ENCODE measurements at regions not wholly inside any gene's neighbourhood (a gene's known extent, or its start where the extent isn't known, plus 50 kb on each side); places are given as distances from the start of the nearest gene placed in this dataset.

GRCh38 chr6:33956206-33956605 lies 152.4 kb upstream of the MLN start:
- peaks cover 0 to 16% of the 10 kb centered on the region in 2 donors for H3K27me3 ChIP-seq
- no peaks in the 10 kb centered on the region for H3K4me1 ChIP-seq
- H3K4me3 ChIP-seq = no peak overlapping the region
- no peaks in the 10 kb centered on the region for H3K9me3 ChIP-seq
- 83 to 88% methylated on average over 11 to 13 of the region's 13 CpGs for WGBS, 2 donors
- TF ChIP-seq POLR2A (IDR thresholded peaks at IDR 0.05) = no peak
- TF ChIP-seq EP300 (IDR thresholded peaks at IDR 0.05) = no peak
- TF ChIP-seq, protein P1, sequence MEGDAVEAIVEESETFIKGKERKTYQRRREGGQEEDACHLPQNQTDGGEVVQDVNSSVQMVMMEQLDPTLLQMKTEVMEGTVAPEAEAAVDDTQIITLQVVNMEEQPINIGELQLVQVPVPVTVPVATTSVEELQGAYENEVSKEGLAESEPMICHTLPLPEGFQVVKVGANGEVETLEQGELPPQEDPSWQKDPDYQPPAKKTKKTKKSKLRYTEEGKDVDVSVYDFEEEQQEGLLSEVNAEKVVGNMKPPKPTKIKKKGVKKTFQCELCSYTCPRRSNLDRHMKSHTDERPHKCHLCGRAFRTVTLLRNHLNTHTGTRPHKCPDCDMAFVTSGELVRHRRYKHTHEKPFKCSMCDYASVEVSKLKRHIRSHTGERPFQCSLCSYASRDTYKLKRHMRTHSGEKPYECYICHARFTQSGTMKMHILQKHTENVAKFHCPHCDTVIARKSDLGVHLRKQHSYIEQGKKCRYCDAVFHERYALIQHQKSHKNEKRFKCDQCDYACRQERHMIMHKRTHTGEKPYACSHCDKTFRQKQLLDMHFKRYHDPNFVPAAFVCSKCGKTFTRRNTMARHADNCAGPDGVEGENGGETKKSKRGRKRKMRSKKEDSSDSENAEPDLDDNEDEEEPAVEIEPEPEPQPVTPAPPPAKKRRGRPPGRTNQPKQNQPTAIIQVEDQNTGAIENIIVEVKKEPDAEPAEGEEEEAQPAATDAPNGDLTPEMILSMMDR (IDR thresholded peaks at IDR 0.05) = no peak
- H3K36me3 ChIP-seq = no peaks in the 10 kb centered on the region
- DNase-seq (ENCODE audit: low spot score in 2 of 2) = no peak
- no peak overlapping the region for H3K27ac ChIP-seq

DNA sequence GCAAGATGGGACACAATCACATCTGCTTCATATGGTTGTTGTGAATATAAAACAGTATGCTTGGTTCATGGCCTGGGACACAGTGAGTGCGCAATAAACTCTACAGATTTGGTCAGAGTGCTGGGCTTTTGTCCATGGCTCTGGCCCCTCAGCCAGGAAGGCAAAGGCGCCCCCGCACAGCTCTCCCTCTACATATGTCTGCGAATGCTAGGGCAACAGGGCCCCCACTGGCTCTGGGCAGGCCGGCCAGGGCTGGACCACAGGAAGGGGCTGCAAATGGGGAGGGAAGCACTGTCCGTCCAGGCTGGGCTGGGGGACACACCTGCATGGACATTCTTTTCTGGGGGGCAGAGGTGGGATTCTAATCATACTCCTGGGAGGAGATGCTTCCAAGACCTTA lies 151.8 kb upstream of the MLN start:
- no peak for TF ChIP-seq EP300 (IDR thresholded peaks at IDR 0.05)
- TF ChIP-seq POLR2A (IDR thresholded peaks at IDR 0.05) = no peak
- TF ChIP-seq, protein P1 (IDR thresholded peaks at IDR 0.05) = no peak
- peaks cover 0 to 16% of the 10 kb centered on the region in 2 donors for H3K27me3 ChIP-seq
- H3K36me3 ChIP-seq = no peaks in the 10 kb centered on the region
- H3K4me1 ChIP-seq = no peaks in the 10 kb centered on the region
- DNase-seq (ENCODE audit: low spot score in 2 of 2) = no peak
- 87 to 93% methylated on average over 6 of the region's 6 CpGs for WGBS, 2 donors
- no peak overlapping the region for H3K27ac ChIP-seq
- H3K9me3 ChIP-seq = no peaks in the 10 kb centered on the region
- H3K4me3 ChIP-seq = no peak overlapping the region

- no peaks in the 10 kb centered on the region for H3K9me3 ChIP-seq
- WGBS, 2 donors = 47 to 48% methylated on average over 3 of the region's 3 CpGs
- no peak overlapping the region for H3K27ac ChIP-seq
Observed at GRCh38 chr6:33954453-33954852, 150.7 kb upstream of the MLN start.

GRCh38 chr6:33953171-33953570 lies 149.4 kb upstream of the MLN start:
- TF ChIP-seq, protein P1 (IDR thresholded peaks at IDR 0.05) = no peak
- TF ChIP-seq EP300 (IDR thresholded peaks at IDR 0.05) (no peak), POLR2A (IDR thresholded peaks at IDR 0.05) (no peak)
- no peaks in the 10 kb centered on the region for H3K4me1 ChIP-seq
- no peak for DNase-seq (ENCODE audit: low spot score in 2 of 2)
- no peak overlapping the region for H3K4me3 ChIP-seq
- no peaks in the 10 kb centered on the region for H3K36me3 ChIP-seq
- H3K27me3 ChIP-seq = no peaks in the 10 kb centered on the region
- H3K27ac ChIP-seq = no peak overlapping the region
- WGBS, 2 donors = 40 to 66% methylated on average over 3 of the region's 3 CpGs
- no peaks in the 10 kb centered on the region for H3K9me3 ChIP-seq

More at GRCh38 chr6:33954453-33954852, 150.7 kb upstream of the MLN start:
- TF ChIP-seq EP300 (IDR thresholded peaks at IDR 0.05) (no peak), POLR2A (IDR thresholded peaks at IDR 0.05) (no peak)
- TF ChIP-seq, protein P1 (IDR thresholded peaks at IDR 0.05) = no peak
- H3K36me3 ChIP-seq = no peaks in the 10 kb centered on the region
- no peaks in the 10 kb centered on the region for H3K4me1 ChIP-seq
- no peak for DNase-seq (ENCODE audit: low spot score in 2 of 2)
- peaks cover 0 to 8% of the 10 kb centered on the region in 2 donors for H3K27me3 ChIP-seq
- H3K4me3 ChIP-seq = no peak overlapping the region

DNA sequence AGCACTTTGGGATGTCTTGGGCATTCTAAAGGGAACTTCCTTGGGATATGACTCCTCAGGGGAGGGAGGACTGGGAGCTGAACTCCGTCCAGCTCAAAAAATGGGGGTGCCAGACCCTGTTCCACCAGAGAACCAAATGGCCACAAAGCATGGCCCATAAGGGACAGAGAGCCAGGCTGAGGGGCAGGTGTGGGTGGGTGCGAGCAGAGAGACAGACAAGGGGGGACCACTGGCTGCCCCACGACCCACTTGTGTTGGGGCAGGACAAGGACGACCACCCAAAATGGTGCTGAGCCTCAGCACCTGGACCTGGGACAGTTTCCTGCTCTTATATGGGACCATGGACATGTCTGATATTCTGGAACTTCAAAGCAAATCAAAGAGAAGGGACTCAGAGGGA lies 148.2 kb upstream of the MLN start:
- H3K27ac ChIP-seq = no peak overlapping the region
- no peak overlapping the region for H3K4me3 ChIP-seq
- 73 to 87% methylated on average over 4 of the region's 4 CpGs for WGBS, 2 donors
- H3K4me1 ChIP-seq = no peaks in the 10 kb centered on the region
- DNase-seq (ENCODE audit: low spot score in 2 of 2) = no peak
- H3K9me3 ChIP-seq = no peaks in the 10 kb centered on the region
- H3K27me3 ChIP-seq = no peaks in the 10 kb centered on the region
- H3K36me3 ChIP-seq = no peaks in the 10 kb centered on the region
- TF ChIP-seq EP300 (IDR thresholded peaks at IDR 0.05) (no peak), POLR2A (IDR thresholded peaks at IDR 0.05) (no peak)
- TF ChIP-seq, protein P1 (IDR thresholded peaks at IDR 0.05) = no peak

Data from tibial nerve (tissue), 4 donors.